ENCODE measurements at regions not wholly inside any gene's neighbourhood (a gene's known extent, or its start where the extent isn't known, plus 50 kb on each side); places are given as distances from the start of the nearest gene placed in this dataset.

GRCh38 chr13:78168981-78169380, 250.3 kb upstream of the EDNRB start:
- no peaks in the 10 kb centered on the region for H3K36me3 ChIP-seq (ENCODE audit: insufficient read depth, low read length)
- no peaks in the 10 kb centered on the region for H3K27me3 ChIP-seq (ENCODE audit: insufficient read depth, low read length, poor library complexity, severe bottlenecking)
- H3K9ac ChIP-seq (ENCODE audit: low read depth, low read length, poor library complexity, severe bottlenecking) = no peak overlapping the region
- H3K4me1 ChIP-seq (ENCODE audit: insufficient read depth, low read length, poor library complexity, severe bottlenecking) = peaks cover 8% of the 10 kb centered on the region
- no peaks in the 10 kb centered on the region for H3K9me2 ChIP-seq (replicated peaks; ENCODE audit: low read depth, low read length)
- H3K9me3 ChIP-seq (ENCODE audit: insufficient read depth, low read depth, low read length) = peaks cover 24% of the 10 kb centered on the region
- H3K79me2 ChIP-seq (ENCODE audit: insufficient read depth, low read length) = no peaks in the 10 kb centered on the region
- no peak overlapping the region for H3K4me3 ChIP-seq (ENCODE audit: low read length, poor library complexity, severe bottlenecking)
- no peaks in the 10 kb centered on the region for H4K20me1 ChIP-seq (ENCODE audit: insufficient read depth, low read length, poor library complexity, severe bottlenecking)
- H2AFZ ChIP-seq (ENCODE audit: low read length) = no peak overlapping the region
- no peak overlapping the region for H3K4me2 ChIP-seq (ENCODE audit: low read depth, low read length, poor library complexity, severe bottlenecking)
- no peaks in the 10 kb centered on the region for H3F3A ChIP-seq (ENCODE audit: low read depth)
- TF ChIP-seq CTCF (conservative IDR thresholded peaks at IDR 0.05; ENCODE audit: low read length) = no peak
- no peak for TF ChIP-seq EZH2phosphoT487 (IDR thresholded peaks at IDR 0.05; ENCODE audit: borderline replicate concordance)

DNA sequence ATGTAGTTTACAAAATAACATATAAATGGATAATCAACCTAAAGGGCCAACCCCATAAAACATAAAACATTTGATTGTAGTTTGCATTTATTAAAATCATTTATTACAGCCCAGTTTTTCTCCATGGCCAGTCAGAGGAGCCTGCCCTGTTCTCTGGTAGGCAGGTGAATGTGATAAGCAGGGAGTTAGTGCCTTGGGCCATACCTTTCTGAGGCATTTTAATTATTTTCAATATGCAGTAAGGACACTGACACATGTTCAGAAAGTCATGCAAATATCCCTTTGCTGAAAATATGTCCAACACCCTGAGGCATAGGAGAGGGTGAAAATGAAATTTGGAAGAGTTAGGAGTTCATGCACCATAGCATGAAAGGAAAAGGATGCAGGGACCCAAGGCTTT, 242.6 kb upstream of the EDNRB start:
- TF ChIP-seq EZH2phosphoT487 (IDR thresholded peaks at IDR 0.05; ENCODE audit: borderline replicate concordance) (no peak), CTCF (conservative IDR thresholded peaks at IDR 0.05; ENCODE audit: low read length) (no peak)
- Histone ChIP-seq H3K79me2 (ENCODE audit: insufficient read depth, low read length) (no peaks in the 10 kb centered on the region), H3K27me3 (ENCODE audit: insufficient read depth, low read length, poor library complexity, severe bottlenecking) (no peaks in the 10 kb centered on the region), H3K9ac (ENCODE audit: low read depth, low read length, poor library complexity, severe bottlenecking) (peak overlapping the region; percentile 56), H2AFZ (ENCODE audit: low read length) (peak overlapping the region; percentile 40; the same call in 1 of the 2 replicates), H4K20me1 (ENCODE audit: insufficient read depth, low read length, poor library complexity, severe bottlenecking) (no peaks in the 10 kb centered on the region), H3F3A (ENCODE audit: low read depth) (0 out of 2 replicates have a peak, but pooled peaks cover 3% of the 10 kb centered on the region), H3K4me2 (ENCODE audit: low read depth, low read length, poor library complexity, severe bottlenecking) (peak overlapping the region; percentile 66), H3K9me2 (replicated peaks; ENCODE audit: low read depth, low read length) (no peaks in the 10 kb centered on the region), H3K4me3 (ENCODE audit: low read length, poor library complexity, severe bottlenecking) (peak overlapping the region; percentile 61), H3K4me1 (ENCODE audit: insufficient read depth, low read length, poor library complexity, severe bottlenecking) (peaks cover 33% of the 10 kb centered on the region), H3K9me3 (ENCODE audit: insufficient read depth, low read depth, low read length) (no peaks in the 10 kb centered on the region), H3K36me3 (ENCODE audit: insufficient read depth, low read length) (no peaks in the 10 kb centered on the region)

- Histone ChIP-seq H3K79me2 (ENCODE audit: insufficient read depth, low read length) (no peaks in the 10 kb centered on the region), H3K4me1 (ENCODE audit: insufficient read depth, low read length, poor library complexity, severe bottlenecking) (peaks cover 33% of the 10 kb centered on the region), H3K36me3 (ENCODE audit: insufficient read depth, low read length) (no peaks in the 10 kb centered on the region), H4K20me1 (ENCODE audit: insufficient read depth, low read length, poor library complexity, severe bottlenecking) (no peaks in the 10 kb centered on the region), H3K27me3 (ENCODE audit: insufficient read depth, low read length, poor library complexity, severe bottlenecking) (no peaks in the 10 kb centered on the region), H2AFZ (ENCODE audit: low read length) (peak overlapping the region; percentile 40; the same call in 1 of the 2 replicates), H3K9me2 (replicated peaks; ENCODE audit: low read depth, low read length) (no peaks in the 10 kb centered on the region), H3K9ac (ENCODE audit: low read depth, low read length, poor library complexity, severe bottlenecking) (peak overlapping the region; percentile 56), H3F3A (ENCODE audit: low read depth) (0 out of 2 replicates have a peak, but pooled peaks cover 3% of the 10 kb centered on the region), H3K4me2 (ENCODE audit: low read depth, low read length, poor library complexity, severe bottlenecking) (peak overlapping the region; percentile 66), H3K4me3 (ENCODE audit: low read length, poor library complexity, severe bottlenecking) (peak overlapping the region; percentile 61), H3K9me3 (ENCODE audit: insufficient read depth, low read depth, low read length) (no peaks in the 10 kb centered on the region)
- TF ChIP-seq EZH2phosphoT487 (IDR thresholded peaks at IDR 0.05; ENCODE audit: borderline replicate concordance) (no peak), CTCF (conservative IDR thresholded peaks at IDR 0.05; ENCODE audit: low read length) (no peak)
Measured at GRCh38 chr13:78160793-78161192, 242.2 kb upstream of the EDNRB start.

Measured in Loucy (cell line).